Endodermal cell (in vitro differentiated cells): ENCODE measurements at regions not wholly inside any gene's neighbourhood (a gene's known extent, or its start where the extent isn't known, plus 50 kb on each side); places are given as distances from the start of the nearest gene placed in this dataset.

Experiments
- DNase-seq: peaks from one replicate; pipeline ENCODE4 v3.0.0-alpha.2; 2017
- H3K27ac ChIP-seq: 2 replicates; pipeline ENCODE4 v1.5.1; 2013; ENCODE audit warnings: mild to moderate bottlenecking, low read depth, low read length, moderate library complexity
- H3K27me3 ChIP-seq: 2 replicates; pipeline ENCODE4 v1.6.1; 2013; ENCODE audit warnings: mild to moderate bottlenecking, low read length, moderate library complexity; ENCODE audit not compliant: insufficient read depth, control insufficient read depth, poor library complexity, severe bottlenecking
- H3K36me3 ChIP-seq: 2 replicates; pipeline ENCODE4 v1.7.0; 2013; ENCODE audit warnings: mild to moderate bottlenecking, low read length, moderate library complexity; ENCODE audit not compliant: control insufficient read depth, insufficient read depth
- H3K4me1 ChIP-seq: one replicate; pipeline ENCODE4 v1.7.0; 2013; ENCODE audit warnings: low read length; ENCODE audit not compliant: control insufficient read depth, insufficient read depth
- H3K4me3 ChIP-seq: 2 replicates; pipeline ENCODE4 v1.5.1; 2013; ENCODE audit warnings: mild to moderate bottlenecking, low read length, moderate library complexity
- H3K9ac ChIP-seq: 2 replicates; pipeline ENCODE4 v1.6.1; 2013; ENCODE audit warnings: mild to moderate bottlenecking, low read length, moderate library complexity; ENCODE audit not compliant: poor library complexity, severe bottlenecking; ENCODE audit errors: extremely low read depth
- H3K9me3 ChIP-seq: 2 replicates; pipeline ENCODE4 v1.6.1; 2013; ENCODE audit warnings: mild to moderate bottlenecking, low read length, moderate library complexity; ENCODE audit not compliant: control insufficient read depth
- H3K27ac Mint-ChIP-seq: 2 replicates; pipeline ENCODE4 v1.8.0; 2020; ENCODE audit warnings: mixed read lengths
- H3K27me3 Mint-ChIP-seq: 2 replicates; pipeline ENCODE4 v1.8.0; 2021; ENCODE audit warnings: mild to moderate bottlenecking, mixed read lengths; ENCODE audit not compliant: insufficient read depth
- H3K36me3 Mint-ChIP-seq: 2 replicates; pipeline ENCODE4 v1.8.0; 2020; ENCODE audit warnings: low read depth, mixed read lengths
- H3K4me1 Mint-ChIP-seq: 2 replicates; pipeline ENCODE4 v1.8.0; 2020; ENCODE audit warnings: mixed read lengths
- H3K4me3 Mint-ChIP-seq: 2 replicates; pipeline ENCODE4 v1.8.0; 2020; ENCODE audit warnings: mild to moderate bottlenecking, moderate library complexity, mixed read lengths
- H3K9me3 Mint-ChIP-seq: 2 replicates; pipeline ENCODE4 v1.8.0; 2020; ENCODE audit warnings: mild to moderate bottlenecking, mixed read lengths
- CTCF ChIP-seq: fragments of 200-600 bp; sonication (generic); conservative IDR thresholded peaks from 2 replicates; pipeline ENCODE4 v1.5.0; 2021; ENCODE audit warnings: antibody characterized with exemption, mild to moderate bottlenecking
- WGBS, 2 experiments: methylation state at CpG; one replicate each; pipeline versions ENCODE4 v1.1.5 to v1.1.7; 2013; ENCODE audit warnings: missing lambda C conversion rate in 2 of 2, mixed read lengths in 1 of 2; ENCODE audit not compliant: insufficient coverage in 1 of 2, insufficient read length in 1 of 2; 5-methylcytosine and 5-hydroxymethylcytosine counted together

DNA sequence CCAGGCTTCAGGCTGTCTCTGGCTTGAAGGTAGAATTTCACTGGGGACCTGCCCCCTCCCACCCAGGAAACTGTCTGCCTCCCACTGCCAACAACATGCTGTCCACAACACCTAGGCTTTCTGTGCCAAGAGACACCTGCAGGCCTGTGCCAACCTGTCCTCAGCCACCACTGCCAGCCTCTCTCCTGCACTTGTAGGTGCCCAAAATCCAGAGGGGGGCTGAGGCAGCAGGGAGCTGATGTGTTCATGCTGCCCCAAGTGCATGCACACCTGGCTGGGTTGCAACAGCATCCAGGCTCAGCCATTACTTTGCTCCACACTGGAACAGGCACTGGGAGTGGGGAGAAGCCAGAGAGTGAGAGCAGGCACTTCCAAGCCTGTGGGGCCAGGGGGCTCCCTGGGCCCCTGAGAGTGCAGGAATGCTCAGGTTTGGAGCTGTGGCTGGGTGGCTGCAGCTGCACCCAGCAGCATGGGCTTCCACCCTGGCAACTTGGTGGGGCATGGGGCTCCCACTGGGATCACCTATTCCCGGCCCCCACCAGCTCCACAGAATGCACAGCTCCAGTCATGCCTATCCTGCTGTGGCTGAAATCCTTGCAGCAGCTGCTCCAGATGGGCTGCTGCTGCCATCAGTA lies 218.1 kb upstream of the OBI1 start:
- no peak overlapping the region for H3K4me3 ChIP-seq
- H3K9ac ChIP-seq: no peak overlapping the region
- H3K36me3 Mint-ChIP-seq: no peaks in the 10 kb centered on the region
- H3K27ac ChIP-seq: no peak overlapping the region
- TF ChIP-seq CTCF: no peak
- peaks cover 18% of the 10 kb centered on the region for H3K4me1 Mint-ChIP-seq
- no peaks in the 10 kb centered on the region for H3K27me3 ChIP-seq
- no peaks in the 10 kb centered on the region for H3K36me3 ChIP-seq
- H3K27me3 Mint-ChIP-seq: no peaks in the 10 kb centered on the region
- H3K4me1 ChIP-seq: peaks cover 3% of the 10 kb centered on the region
- peaks cover 11% of the 10 kb centered on the region for H3K9me3 ChIP-seq
- DNase-seq: no peak
- no peak overlapping the region for H3K4me3 Mint-ChIP-seq
- no peak overlapping the region for H3K27ac Mint-ChIP-seq
- 83 to 89% methylated on average over 1 of the region's 1 CpG for whole genome bisulfite sequencing, 2 experiments
- H3K9me3 Mint-ChIP-seq: peaks cover 11% of the 10 kb centered on the region

DNA sequence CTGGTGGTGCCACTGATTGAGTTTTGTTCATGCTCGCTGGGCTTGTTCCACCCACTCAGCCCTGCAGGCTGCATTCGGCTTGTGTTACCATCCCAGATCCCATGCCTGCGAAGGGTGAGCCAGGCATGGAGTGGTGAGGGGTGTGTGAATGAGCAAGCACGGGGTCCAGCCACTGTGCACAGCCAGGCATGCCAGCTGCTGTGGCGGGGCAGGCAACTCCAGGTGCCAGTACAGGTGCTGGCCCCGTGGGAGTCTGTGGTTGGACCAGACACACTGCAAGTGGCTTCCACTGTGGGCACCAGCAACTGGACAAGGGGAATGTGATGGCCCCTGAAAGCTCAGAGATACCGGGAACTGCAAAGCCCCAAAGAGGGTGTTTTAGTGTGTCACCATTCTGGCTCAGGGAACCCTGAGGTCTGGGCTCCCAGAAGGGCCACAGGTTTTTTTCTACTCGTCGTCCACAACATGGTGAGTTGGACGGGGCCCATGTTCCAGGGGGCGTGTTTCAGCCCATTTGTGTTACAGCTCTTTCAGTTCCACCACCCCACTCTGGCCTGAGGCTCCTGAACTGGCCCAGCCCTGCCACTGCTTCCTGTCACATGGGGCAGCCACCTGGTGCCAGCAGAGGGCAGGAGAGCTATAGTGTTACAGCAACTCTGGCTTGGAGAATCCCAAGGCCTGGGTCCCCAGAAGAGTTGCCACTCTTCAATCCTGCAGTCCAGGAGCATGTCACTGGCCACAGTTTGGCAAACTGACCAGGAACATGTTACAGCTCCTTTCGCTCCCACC lies 217.0 kb upstream of the OBI1 start:
- Mint-ChIP-seq H3K4me3 (no peak overlapping the region), H3K27ac (no peak overlapping the region), H3K9me3 (peaks cover 11% of the 10 kb centered on the region), H3K4me1 (peaks cover 8% of the 10 kb centered on the region), H3K27me3 (peaks cover 1% of the 10 kb centered on the region), H3K36me3 (no peaks in the 10 kb centered on the region)
- peaks cover 4% of the 10 kb centered on the region for H3K27me3 ChIP-seq
- H3K4me3 ChIP-seq: no peak overlapping the region
- DNase-seq: peak; percentile 89
- peak; percentile 77 for TF ChIP-seq CTCF
- peaks cover 11% of the 10 kb centered on the region for H3K9me3 ChIP-seq
- no peak overlapping the region for H3K27ac ChIP-seq
- no peak overlapping the region for H3K9ac ChIP-seq
- WGBS, 2 experiments: 77 to 80% methylated on average over 5 to 12 of the region's 12 CpGs
- H3K4me1 ChIP-seq: peaks cover 3% of the 10 kb centered on the region
- no peaks in the 10 kb centered on the region for H3K36me3 ChIP-seq

DNA sequence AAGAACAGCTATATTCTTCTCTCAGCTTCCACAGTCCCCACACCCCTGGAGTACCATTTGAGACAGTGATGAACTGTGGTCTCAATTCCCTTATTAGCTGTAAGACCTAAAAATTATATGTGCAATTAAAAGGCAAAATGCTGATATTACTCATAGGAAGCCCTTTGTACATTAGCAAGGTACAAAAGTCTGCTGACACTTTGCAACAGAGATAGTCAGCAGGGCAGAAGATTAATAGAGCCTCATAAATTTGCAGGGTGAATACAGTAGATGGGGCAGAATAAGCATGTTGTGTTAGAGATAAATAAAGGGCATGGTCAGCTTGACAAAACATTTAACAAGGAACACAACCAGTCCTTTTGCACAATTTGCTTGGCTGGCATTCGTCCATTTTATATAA lies 210.0 kb upstream of the OBI1 start:
- Histone ChIP-seq H3K4me3 (no peak overlapping the region), H3K36me3 (no peaks in the 10 kb centered on the region), H3K9ac (no peak overlapping the region), H3K27me3 (peaks cover 7% of the 10 kb centered on the region), H3K4me1 (no peaks in the 10 kb centered on the region), H3K9me3 (peaks cover 17% of the 10 kb centered on the region), H3K27ac (no peak overlapping the region)
- no peaks in the 10 kb centered on the region for H3K36me3 Mint-ChIP-seq
- no peak overlapping the region for H3K27ac Mint-ChIP-seq
- no peak for DNase-seq
- 83% methylated on average over 1 of the region's 1 CpG; no CpG with 5 or more reads in 1 of the 2 experiments for WGBS, 2 experiments
- no peak for TF ChIP-seq CTCF
- H3K4me1 Mint-ChIP-seq: no peaks in the 10 kb centered on the region
- H3K9me3 Mint-ChIP-seq: peaks cover 9% of the 10 kb centered on the region
- peaks cover 3% of the 10 kb centered on the region for H3K27me3 Mint-ChIP-seq
- no peak overlapping the region for H3K4me3 Mint-ChIP-seq
